ENCODE measurements at regions not wholly inside any gene's neighbourhood (a gene's known extent, or its start where the extent isn't known, plus 50 kb on each side); places are given as distances from the start of the nearest gene placed in this dataset.

- no peak for TF ChIP-seq POLR2A (IDR thresholded peaks at IDR 0.05)
- TF ChIP-seq, protein P1, sequence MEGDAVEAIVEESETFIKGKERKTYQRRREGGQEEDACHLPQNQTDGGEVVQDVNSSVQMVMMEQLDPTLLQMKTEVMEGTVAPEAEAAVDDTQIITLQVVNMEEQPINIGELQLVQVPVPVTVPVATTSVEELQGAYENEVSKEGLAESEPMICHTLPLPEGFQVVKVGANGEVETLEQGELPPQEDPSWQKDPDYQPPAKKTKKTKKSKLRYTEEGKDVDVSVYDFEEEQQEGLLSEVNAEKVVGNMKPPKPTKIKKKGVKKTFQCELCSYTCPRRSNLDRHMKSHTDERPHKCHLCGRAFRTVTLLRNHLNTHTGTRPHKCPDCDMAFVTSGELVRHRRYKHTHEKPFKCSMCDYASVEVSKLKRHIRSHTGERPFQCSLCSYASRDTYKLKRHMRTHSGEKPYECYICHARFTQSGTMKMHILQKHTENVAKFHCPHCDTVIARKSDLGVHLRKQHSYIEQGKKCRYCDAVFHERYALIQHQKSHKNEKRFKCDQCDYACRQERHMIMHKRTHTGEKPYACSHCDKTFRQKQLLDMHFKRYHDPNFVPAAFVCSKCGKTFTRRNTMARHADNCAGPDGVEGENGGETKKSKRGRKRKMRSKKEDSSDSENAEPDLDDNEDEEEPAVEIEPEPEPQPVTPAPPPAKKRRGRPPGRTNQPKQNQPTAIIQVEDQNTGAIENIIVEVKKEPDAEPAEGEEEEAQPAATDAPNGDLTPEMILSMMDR (IDR thresholded peaks at IDR 0.05), result no peak
- Histone ChIP-seq H3K4me1 (no peaks in the 10 kb centered on the region), H3K27ac (no peak overlapping the region), H3K27me3 (no peaks in the 10 kb centered on the region), H3K9me3 (no peaks in the 10 kb centered on the region), H3K4me3 (no peak overlapping the region), H3K36me3 (no peaks in the 10 kb centered on the region)
- DNase-seq, result no peak
- intact Hi-C loops (cut with DNase I; ENCODE audit: low total_unique reads), result no loop called here
Measured at GRCh38 chr15:47439146-47440111, 277.9 kb upstream of the SEMA6D start.

- no peaks in the 10 kb centered on the region for H3K9me3 ChIP-seq
Measured at GRCh38 chr15:47442371-47442770, 274.9 kb upstream of the SEMA6D start.

DNA sequence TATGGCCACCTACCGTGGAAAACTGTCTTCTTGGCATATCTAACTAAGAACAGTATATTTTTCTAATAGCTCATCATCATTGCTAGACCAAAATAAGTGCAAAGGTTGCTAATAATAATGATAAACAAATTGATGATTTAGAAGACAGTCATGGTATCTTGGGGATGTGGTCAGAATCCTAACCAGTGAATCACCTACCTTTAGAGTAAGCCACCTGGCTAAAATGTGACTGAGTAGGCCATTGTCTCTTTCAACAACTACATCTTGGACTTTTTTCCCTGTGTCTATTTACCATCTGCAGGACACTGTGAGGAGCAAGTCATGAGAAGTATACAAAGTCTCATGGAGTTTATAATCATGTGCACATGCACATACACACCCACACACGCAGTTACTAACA, 273.5 kb upstream of the SEMA6D start:
- no peak overlapping the region for H3K27ac ChIP-seq
- intact Hi-C loops (cut with DNase I; ENCODE audit: low total_unique reads), result no loop called here
- H3K36me3 ChIP-seq, result no peaks in the 10 kb centered on the region
- no peak overlapping the region for H3K4me3 ChIP-seq
- no peaks in the 10 kb centered on the region for H3K9me3 ChIP-seq
- no peaks in the 10 kb centered on the region for H3K27me3 ChIP-seq
- H3K4me1 ChIP-seq, result no peaks in the 10 kb centered on the region
- DNase-seq, result no peak
- no peak for TF ChIP-seq POLR2A (IDR thresholded peaks at IDR 0.05)
- TF ChIP-seq, protein P1 (IDR thresholded peaks at IDR 0.05), result no peak

More at GRCh38 chr15:47442371-47442770, 274.9 kb upstream of the SEMA6D start:
- intact Hi-C loops (cut with DNase I; ENCODE audit: low total_unique reads), result no loop called here
- Histone ChIP-seq H3K4me1 (no peaks in the 10 kb centered on the region), H3K27me3 (no peaks in the 10 kb centered on the region), H3K36me3 (no peaks in the 10 kb centered on the region), H3K4me3 (no peak overlapping the region), H3K27ac (no peak overlapping the region)
- TF ChIP-seq, protein P1 (IDR thresholded peaks at IDR 0.05), result no peak
- no peak for TF ChIP-seq POLR2A (IDR thresholded peaks at IDR 0.05)
- no peak for DNase-seq

GRCh38 chr15:47445723-47446392, 271.4 kb upstream of the SEMA6D start:
- no peaks in the 10 kb centered on the region for H3K36me3 ChIP-seq
- H3K9me3 ChIP-seq, result no peaks in the 10 kb centered on the region
- H3K27ac ChIP-seq, result no peak overlapping the region
- no peaks in the 10 kb centered on the region for H3K4me1 ChIP-seq
- no peak for DNase-seq
- intact Hi-C loops (cut with DNase I; ENCODE audit: low total_unique reads), result no loop called here
- no peak for TF ChIP-seq POLR2A (IDR thresholded peaks at IDR 0.05)
- TF ChIP-seq, protein P1 (IDR thresholded peaks at IDR 0.05), result no peak
- H3K4me3 ChIP-seq, result no peak overlapping the region
- no peaks in the 10 kb centered on the region for H3K27me3 ChIP-seq

Measured in uterus (tissue), 3 donors.